Smooth muscle cell (in vitro differentiated cells): ENCODE measurements at regions not wholly inside any gene's neighbourhood (a gene's known extent, or its start where the extent isn't known, plus 50 kb on each side); places are given as distances from the start of the nearest gene placed in this dataset.

Experiments used
- DNase-seq: peaks from one replicate; lab custom pipeline; 2025; ENCODE audit not compliant: unreplicated experiment; lab: John Stamatoyannopoulos, UW
- H2AFZ ChIP-seq: fragments of 200-600 bp; sonication (generic); 2 replicates; pipeline ENCODE4 v1.6.0; 2016; ENCODE audit warnings: antibody characterized with exemption, low read depth, mild to moderate bottlenecking
- H3F3A ChIP-seq: fragments of 200-600 bp; sonication (generic); 2 replicates; pipeline ENCODE4 v1.6.0; 2017; ENCODE audit warnings: antibody characterized with exemption, low read depth
- H3K27ac ChIP-seq: fragments of 200-600 bp; sonication (generic); 2 replicates; pipeline ENCODE4 v1.5.1; 2016; ENCODE audit warnings: low read depth, mild to moderate bottlenecking
- H3K27me3 ChIP-seq: fragments of 200-600 bp; sonication (generic); 2 replicates; pipeline ENCODE4 v1.6.1; 2016; ENCODE audit warnings: low read depth, mild to moderate bottlenecking
- H3K36me3 ChIP-seq: fragments of 200-600 bp; sonication (generic); 2 replicates; pipeline ENCODE4 v1.5.1; 2016; ENCODE audit warnings: low read depth
- H3K4me1 ChIP-seq: fragments of 200-600 bp; sonication (generic); 2 replicates; pipeline ENCODE4 v1.5.1; 2016; ENCODE audit warnings: low read depth
- H3K4me2 ChIP-seq: fragments of 200-600 bp; sonication (generic); 2 replicates; pipeline ENCODE4 v1.6.0; 2016; ENCODE audit warnings: mild to moderate bottlenecking
- H3K4me3 ChIP-seq: fragments of 200-600 bp; sonication (generic); 2 replicates; pipeline ENCODE4 v1.5.1; 2016; ENCODE audit warnings: mild to moderate bottlenecking
- H3K79me2 ChIP-seq: fragments of 200-600 bp; sonication (generic); 2 replicates; pipeline ENCODE4 v1.6.0; 2016; ENCODE audit warnings: low read depth, mild to moderate bottlenecking
- H3K9ac ChIP-seq: fragments of 200-600 bp; sonication (generic); 2 replicates; pipeline ENCODE4 v1.6.0; 2016; ENCODE audit warnings: low read depth
- H3K9me3 ChIP-seq: fragments of 200-600 bp; sonication (generic); replicated peaks from 2 replicates; pipeline ENCODE4 v1.5.1; 2016; ENCODE audit warnings: low read depth
- H4K20me1 ChIP-seq: fragments of 200-600 bp; sonication (generic); 2 replicates; pipeline ENCODE4 v1.6.0; 2016; ENCODE audit warnings: low read depth
- CTCF ChIP-seq: fragments of 200-600 bp; sonication (generic); IDR thresholded peaks from 2 replicates; pipeline ENCODE4 v1.5.1; 2017; ENCODE audit warnings: borderline replicate concordance, mild to moderate bottlenecking, antibody characterized with exemption; ENCODE audit not compliant: insufficient read depth, poor library complexity, severe bottlenecking
- WGBS: methylation state at CpG from one replicate; pipeline ENCODE4 v1.1.7; 2016; ENCODE audit warnings: low lambda C conversion rate; 5-methylcytosine and 5-hydroxymethylcytosine counted together

DNA sequence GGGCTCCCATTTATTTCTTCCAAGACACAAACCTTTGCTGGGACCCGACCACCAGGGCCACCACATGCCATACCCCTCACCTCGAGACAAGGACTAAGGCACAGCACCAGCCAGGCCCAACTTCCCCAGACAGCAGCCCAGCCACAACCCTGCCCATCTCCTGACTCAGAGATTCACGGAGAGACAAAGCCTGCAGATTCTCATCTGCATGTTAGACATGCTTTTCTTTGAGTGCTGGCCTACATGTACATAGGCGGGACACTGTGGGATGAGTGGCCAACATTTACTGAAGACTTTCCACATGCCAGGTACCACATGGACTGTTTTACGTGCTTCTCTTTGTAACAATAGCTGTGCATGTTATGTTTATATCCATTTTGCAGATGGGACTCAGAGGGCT lies 221.3 kb upstream of the ZMIZ1 start:
- H3K27me3 ChIP-seq = no peaks in the 10 kb centered on the region
- WGBS = 75% methylated on average over 5 of the region's 5 CpGs
- peaks cover 5% of the 10 kb centered on the region for H3K4me1 ChIP-seq
- H2AFZ ChIP-seq = no peak overlapping the region
- DNase-seq = no peak
- H3K4me2 ChIP-seq = no peak overlapping the region
- no peaks in the 10 kb centered on the region for H3K36me3 ChIP-seq
- H4K20me1 ChIP-seq = no peaks in the 10 kb centered on the region
- no peaks in the 10 kb centered on the region for H3K79me2 ChIP-seq
- peaks cover 4% of the 10 kb centered on the region for H3F3A ChIP-seq
- H3K9ac ChIP-seq = no peak overlapping the region
- no peak overlapping the region for H3K4me3 ChIP-seq
- H3K9me3 ChIP-seq = no peaks in the 10 kb centered on the region
- TF ChIP-seq CTCF = no peak
- no peak overlapping the region for H3K27ac ChIP-seq

DNA sequence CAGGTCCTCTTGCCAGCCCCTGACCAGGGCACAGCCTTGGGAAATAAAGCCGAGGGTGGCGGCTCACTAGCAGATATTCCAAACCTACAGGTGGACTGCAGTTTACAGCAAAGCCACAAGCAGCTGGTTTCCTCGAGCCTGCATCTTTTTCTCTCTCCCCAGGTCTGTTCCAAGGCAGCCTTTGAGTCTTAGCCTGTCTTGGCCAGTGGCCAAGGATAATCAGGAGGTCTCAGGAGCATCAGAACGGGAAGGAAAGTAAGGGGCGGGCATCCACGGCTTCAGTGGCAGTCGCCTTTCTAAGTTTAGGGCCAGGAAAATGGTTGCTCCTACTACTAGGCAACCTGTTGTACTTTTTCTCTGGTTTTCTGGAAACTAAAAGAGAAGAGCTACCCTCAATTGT lies 219.7 kb upstream of the ZMIZ1 start:
- Histone ChIP-seq H3K4me2 (no peak overlapping the region), H2AFZ (no peak overlapping the region), H3K9ac (no peak overlapping the region), H3K4me1 (peaks cover 5% of the 10 kb centered on the region), H3K27me3 (no peaks in the 10 kb centered on the region), H3K9me3 (no peaks in the 10 kb centered on the region), H3F3A (peaks cover 4% of the 10 kb centered on the region), H3K27ac (no peak overlapping the region), H3K36me3 (no peaks in the 10 kb centered on the region), H3K4me3 (no peak overlapping the region), H3K79me2 (no peaks in the 10 kb centered on the region), H4K20me1 (no peaks in the 10 kb centered on the region)
- no peak for TF ChIP-seq CTCF
- no peak for DNase-seq
- WGBS = 88% methylated on average over 7 of the region's 7 CpGs

DNA sequence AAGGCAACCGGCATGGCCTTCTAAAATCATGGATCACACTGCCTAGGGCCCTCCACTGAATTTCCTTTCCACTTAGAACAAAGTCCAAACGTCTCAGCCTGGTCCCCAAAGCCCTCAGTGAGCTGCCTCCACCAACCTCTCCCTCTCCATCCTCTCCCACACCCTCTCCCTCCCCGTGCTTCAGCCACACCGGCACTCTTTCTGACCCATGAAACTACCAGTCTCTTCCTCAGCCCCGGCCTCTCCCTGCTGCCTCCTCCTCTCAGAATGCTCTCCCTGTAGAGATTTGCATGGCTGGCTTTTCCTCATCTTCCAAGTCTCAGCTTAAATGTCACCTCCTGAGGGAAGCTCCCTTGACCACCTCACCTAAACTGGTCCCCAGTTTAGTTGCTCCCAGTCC lies 219.0 kb upstream of the ZMIZ1 start:
- H3K27ac ChIP-seq = no peak overlapping the region
- no peaks in the 10 kb centered on the region for H3K27me3 ChIP-seq
- no peak overlapping the region for H3K9ac ChIP-seq
- H4K20me1 ChIP-seq = no peaks in the 10 kb centered on the region
- no peak overlapping the region for H2AFZ ChIP-seq
- 95% methylated on average over 5 of the region's 5 CpGs for WGBS
- H3K4me3 ChIP-seq = no peak overlapping the region
- peaks cover 4% of the 10 kb centered on the region for H3F3A ChIP-seq
- H3K4me2 ChIP-seq = no peak overlapping the region
- no peaks in the 10 kb centered on the region for H3K79me2 ChIP-seq
- H3K36me3 ChIP-seq = no peaks in the 10 kb centered on the region
- no peaks in the 10 kb centered on the region for H3K9me3 ChIP-seq
- DNase-seq = no peak
- no peak for TF ChIP-seq CTCF
- peaks cover 5% of the 10 kb centered on the region for H3K4me1 ChIP-seq

- H3K27me3 ChIP-seq = no peaks in the 10 kb centered on the region
- H3K4me1 ChIP-seq = peaks cover 5% of the 10 kb centered on the region
- peaks cover 4% of the 10 kb centered on the region for H3F3A ChIP-seq
- WGBS = 88% methylated on average over 6 of the region's 6 CpGs
- no peak overlapping the region for H3K9ac ChIP-seq
- DNase-seq = no peak
- H3K27ac ChIP-seq = no peak overlapping the region
- no peak overlapping the region for H3K4me3 ChIP-seq
- no peak overlapping the region for H2AFZ ChIP-seq
- no peak for TF ChIP-seq CTCF
- no peaks in the 10 kb centered on the region for H3K9me3 ChIP-seq
- no peaks in the 10 kb centered on the region for H4K20me1 ChIP-seq
- H3K4me2 ChIP-seq = no peak overlapping the region
- H3K36me3 ChIP-seq = no peaks in the 10 kb centered on the region
- no peaks in the 10 kb centered on the region for H3K79me2 ChIP-seq
Measured at GRCh38 chr10:78850644-78851435, 217.9 kb upstream of the ZMIZ1 start.
